Stimulated activated CD4-positive, alpha-beta T cell treated with anti-CD3 and anti-CD28 coated beads, Interleukin-2, amount 100 ng/mL, for 48 hours (primary cell): ENCODE measurements at regions not wholly inside any gene's neighbourhood (a gene's known extent, or its start where the extent isn't known, plus 50 kb on each side); places are given as distances from the start of the nearest gene placed in this dataset.

Experiments used
- DNase-seq, 2 donors: peaks; one replicate each; pipeline ENCODE4 v3.0.0-alpha.2; 2020

DNA sequence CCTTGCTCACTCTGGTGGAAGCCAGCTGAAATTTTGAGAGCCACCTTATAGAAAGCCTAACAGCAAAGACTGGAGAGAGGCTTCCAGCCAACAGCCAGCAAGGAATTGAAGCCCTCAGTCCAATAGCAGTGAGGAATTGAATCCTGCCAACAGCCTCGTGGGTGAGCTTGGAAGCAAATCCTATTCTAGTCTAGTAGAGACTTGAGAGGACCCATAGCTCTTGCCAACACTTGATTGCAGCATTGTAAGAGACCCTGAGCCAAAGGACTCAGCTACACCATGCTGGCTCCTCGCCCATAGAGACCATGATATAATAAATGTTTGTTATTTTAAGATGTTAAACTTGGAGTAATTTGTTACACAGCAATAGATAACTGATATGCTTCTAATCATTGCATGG lies 403.0 kb upstream of the TNP1 start:
- no peak for DNase-seq

DNA sequence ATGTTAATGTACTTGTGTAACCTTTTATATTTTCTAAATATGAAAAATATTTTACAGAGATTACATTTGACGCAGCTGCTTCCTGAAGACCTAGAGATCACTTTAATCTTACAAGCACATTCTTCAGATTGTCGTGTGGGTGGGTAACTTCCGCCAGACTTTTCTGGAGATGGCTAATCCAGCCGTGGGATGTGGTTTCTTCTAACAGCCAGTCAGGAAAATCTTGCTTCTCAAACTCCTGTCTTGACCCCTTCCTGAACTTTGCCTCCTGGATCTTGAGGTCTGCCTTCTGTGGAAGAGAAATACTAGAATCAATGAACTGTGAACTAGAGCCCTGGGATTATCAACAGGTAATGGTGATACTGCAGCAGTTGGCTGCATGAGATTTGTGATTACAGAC lies 401.6 kb upstream of the TNP1 start:
- no peak for DNase-seq

DNA sequence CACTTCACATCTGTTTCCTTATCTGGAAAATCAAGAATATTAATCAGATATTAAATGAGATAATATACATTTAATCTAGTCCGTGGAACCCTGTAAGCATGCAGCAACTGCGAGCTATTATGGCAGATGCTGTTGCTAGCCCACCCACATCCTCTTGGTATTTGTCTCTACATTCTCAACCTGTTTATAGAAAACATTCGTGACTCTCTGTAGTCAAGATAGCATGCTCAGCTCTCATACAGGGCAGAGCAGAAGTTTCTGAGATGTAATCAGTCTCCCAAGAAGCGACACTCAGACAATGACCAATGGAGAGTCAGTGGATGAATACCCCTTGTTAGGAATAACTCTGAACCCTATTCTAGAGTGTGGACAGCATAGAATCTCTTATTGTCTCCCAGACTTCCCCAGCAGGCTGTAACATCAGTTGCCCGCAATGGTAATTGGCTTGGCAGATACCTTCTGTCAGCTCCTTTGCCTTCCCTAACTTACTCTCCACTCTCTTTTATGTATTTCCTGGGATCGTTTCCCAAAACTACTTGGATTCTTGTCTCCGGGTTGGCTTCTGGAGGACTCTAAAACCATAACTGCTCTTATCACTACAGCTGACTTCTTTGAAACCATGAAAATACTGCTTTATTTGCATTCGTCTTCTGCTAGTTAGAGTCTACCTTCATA lies 400.7 kb upstream of the TNP1 start:
- DNase-seq, result no peak

DNA sequence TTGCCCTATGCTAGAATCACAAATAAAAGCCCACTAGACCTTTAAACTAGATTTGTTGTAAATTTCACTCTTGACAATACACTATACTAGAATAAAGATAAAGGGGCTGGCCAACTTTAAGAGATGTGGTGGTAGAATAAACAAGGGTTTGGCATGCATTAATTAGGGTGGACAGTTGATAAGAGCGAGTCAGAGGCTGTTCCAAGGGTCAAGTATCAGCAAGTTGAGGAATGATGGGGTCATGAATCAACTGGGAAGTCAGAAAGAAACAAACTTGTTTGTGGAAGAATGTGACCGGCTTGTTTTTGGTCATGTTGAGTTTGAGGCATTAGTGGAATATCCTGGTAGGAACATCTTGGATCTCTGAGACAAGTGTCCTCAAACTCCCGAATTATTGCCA lies 398.3 kb upstream of the TNP1 start:
- no peak for DNase-seq

DNA sequence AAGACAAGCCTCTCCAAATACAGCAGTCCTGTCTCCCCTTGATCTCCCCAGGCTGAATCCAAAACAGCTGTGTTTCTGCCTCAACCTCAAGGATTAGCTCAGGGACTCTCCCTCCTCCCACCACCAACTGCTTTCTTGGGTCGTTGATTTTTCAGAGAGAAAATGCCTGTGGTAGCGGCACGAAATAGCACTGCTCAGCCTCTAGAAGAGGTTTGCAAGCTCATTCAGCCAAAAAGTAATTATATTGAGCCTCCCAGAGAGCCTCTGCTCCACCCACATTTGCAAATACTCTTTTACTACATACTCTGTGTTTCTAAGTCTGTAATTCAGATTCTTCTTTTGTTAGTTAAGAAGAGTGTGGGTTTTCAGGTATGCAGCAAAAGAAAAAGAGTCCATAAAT lies 396.4 kb upstream of the TNP1 start:
- no peak for DNase-seq

DNA sequence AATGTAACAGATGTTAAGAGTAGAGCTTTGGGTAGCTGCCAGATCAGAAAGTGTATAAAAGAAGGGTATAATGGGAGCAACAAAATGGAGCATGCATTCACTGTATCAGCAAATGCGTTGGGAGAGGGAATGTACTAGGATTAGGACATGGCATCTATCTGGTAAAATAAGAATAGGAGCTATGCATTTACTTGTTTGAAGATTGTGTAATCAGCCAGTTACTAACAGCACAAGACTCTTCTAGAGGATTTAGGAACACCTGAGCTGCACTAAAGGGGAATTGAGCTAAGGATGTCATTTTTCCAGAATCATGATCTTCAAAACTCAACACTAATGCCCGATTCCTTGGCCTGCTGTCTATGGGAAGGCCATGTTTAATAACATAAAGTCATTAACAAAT lies 394.2 kb upstream of the TNP1 start:
- no peak for DNase-seq

DNA sequence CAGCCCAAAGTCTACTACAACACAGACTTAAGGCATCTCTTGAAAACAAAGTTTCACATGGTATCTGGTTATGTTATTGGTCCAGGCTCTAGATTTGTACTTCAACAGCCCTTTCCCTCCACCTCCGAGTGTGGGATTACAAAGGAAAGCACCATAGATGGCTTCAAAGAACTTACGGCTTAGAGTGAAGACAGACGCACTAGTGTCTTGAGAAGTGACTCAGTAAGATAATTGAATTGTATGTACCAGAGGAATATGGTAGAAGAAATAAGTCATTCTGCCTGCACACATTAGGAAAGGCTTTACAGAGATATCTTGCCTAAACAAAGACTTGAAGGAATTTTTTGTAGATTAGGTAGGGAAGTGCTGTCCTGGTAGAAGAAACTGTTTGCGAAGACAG lies 392.3 kb upstream of the TNP1 start:
- DNase-seq, result no peak

DNA sequence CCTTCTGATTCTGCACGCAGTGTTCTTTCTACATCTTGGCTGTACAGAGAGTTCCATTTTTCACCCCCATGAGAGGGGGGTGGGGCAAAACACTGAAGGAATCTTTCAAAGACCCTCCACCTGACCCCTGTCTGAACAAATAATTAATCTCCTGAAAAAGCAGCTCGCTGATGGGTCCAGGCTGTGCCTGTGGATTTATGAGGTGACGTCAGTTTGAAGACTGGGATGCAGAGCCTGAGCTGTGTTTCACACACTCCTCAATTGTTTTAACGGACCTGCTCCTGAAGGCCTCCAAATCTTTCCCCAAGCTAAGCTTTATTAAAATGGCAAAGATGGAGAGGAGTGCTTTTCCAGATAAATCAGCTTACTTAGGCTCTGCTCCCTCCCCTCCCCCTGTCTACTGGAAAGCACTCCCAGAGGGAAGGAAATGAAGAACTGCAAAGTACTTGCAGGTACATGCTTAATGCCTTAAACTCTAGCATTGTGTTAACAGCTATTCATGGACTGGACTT lies 390.2 kb upstream of the TNP1 start:
- no peak for DNase-seq

DNA sequence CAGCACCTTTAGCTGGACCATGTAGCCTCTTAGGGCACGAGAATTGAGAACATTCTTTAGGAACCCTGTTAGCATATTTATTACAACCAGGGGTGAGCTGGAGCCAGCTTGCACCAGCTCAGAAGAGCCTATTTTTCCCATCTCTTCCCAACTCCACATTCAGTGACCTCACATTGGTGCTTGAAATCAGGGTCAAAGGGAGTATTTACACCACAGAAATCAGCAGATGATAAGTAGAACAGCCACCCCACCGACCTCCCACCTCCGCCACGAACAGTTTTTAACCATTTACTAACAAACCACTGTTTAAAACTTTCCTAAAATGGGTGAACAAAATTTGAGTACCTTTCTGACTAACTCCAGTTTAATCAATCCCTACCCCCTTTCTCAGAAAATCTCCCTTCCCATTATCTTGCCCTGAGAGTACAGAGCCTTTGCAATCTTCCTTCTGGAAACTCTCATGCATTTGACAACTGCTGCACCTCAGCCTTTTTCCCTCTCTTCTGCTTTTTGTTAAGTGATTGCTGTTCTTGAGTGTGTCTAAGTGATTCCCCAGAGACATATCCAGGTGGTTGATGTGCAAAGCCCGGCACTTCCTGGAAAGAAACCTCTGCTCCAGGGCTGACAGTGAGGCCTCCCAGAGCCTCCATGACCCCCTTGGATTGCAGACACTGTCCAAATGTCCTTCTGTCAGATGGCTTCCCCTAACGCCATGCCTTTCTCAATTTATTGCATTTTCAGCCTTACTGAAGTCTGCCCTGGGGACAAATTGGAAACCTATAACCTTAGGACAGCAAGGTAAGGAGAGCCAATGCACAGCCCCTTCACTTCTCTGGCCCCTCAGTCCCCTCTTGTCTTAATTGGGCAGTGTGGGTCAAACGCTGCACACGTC lies 389.5 kb upstream of the TNP1 start:
- no peak for DNase-seq

DNA sequence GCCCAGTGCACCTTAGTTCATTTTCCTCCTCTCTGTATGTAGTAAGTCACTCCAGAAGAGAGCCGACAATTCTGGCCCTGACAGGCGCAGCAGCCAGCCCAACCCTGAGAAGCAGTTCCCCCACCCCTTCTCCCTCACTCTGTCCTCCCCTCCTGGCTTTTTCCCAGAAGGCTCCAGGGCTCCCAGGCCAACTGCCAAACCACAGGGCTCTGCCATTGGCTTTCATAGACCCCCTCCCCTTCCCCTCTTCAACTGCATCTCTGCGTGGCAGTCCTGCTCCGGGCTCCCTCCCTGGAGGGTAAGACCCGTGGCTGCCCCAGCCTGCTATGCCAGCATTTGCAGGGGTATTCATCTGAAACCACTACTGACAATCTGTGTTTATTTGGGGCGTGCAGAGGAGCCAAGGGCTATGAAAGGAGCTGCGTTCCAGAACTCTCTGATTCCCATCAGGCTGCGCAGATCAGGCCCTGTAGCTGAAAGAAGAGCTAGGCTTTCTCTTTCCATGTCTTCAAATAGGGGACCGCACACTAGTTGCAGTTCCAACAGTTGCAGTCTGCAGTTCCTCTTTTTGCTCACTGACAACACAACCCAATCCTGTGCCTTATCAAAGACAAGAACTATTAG lies 388.6 kb upstream of the TNP1 start:
- no peak for DNase-seq

DNA sequence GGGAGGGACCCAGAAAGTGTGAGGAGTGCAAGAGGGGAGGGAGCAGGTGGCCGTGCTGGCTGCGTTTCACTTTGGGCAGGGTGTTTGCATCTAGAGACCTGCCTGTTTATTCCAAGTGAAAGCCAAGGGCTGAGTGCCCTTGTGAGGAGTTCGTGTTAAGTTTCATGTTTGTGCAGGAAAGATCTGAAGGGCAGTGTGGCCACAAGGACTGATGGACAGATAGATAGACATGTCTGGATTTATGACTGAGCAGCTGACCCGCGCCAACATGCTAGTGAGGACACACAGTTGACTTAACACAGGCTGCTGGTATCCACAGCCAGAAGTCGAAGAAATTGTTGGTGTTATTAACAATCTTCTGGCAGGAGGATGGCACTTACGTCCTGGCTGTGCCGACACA lies 387.6 kb upstream of the TNP1 start:
- no peak for DNase-seq

DNA sequence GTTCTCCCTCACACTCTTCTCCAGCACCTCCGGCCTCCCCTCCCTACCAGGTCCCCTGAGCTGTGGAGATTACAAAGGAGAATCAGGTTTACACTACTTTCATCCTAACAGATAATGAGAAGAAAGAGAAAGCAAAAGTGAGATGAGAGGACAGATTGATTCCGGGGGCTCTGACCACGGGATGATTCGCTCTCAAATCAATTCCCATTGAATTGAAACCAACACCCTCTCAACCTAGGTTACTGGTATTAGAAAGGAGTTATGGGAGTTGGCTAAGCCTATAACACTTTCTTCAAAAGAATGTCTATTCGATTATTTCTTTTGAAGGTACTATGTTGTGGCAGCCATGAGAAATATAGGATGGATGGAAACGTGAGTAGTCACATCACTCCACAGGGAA lies 386.2 kb upstream of the TNP1 start:
- DNase-seq, result no peak

DNA sequence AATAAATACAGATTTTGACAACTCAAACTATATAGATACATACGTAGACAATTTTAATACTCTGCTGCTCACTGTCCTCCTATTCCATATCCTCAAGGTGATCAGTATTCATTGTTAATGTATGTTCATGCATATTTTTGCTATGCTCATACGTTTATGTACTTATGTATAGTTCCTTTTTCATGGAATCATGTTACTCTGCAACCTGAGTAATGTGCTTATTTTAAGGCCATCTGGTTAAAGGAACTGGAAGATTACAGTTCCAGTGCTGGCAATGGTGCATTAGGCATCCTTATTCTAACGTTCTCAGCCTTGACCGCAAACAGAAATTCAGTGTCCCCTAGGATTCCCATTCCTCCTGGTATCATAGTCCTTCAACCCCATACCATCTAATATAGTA lies 385.0 kb upstream of the TNP1 start:
- DNase-seq, result no peak

DNA sequence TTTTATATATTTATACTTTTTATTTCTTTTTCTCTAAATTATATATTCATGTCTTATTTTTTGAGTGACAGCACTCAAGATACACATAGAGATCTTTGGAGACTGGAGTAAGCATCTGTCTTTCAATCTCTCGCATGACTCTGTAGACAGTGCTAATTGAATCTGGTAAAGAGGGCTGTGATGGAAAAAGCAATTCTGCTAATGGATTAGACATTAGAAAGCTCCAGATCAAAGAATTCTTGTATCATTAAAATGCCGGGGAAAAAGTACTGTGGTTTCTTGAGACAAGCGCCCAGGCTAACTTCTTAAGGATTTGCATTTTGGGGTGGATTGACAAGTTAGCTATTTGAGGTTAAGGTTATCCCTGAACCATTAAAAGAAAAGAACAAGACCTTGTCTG lies 383.1 kb upstream of the TNP1 start:
- no peak for DNase-seq

DNA sequence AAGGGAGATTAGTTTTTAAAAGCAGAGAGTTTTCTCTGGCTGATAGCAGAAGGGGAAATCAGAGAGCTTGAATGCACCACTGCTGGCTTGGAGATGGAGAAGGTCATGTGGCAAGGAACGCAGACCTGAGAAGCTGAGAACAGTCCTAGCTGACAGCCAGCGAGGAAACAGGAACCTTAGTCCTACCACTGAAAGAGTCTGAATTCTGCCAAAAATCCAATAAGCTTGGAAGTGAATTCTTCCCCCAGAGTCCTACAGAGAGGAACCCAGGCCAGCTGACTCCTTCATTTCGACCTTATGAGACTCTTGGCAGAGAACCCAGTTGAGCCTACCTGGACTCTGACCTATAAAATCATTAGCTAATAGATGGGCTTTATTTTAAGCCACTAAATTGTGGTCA lies 371.9 kb upstream of the TNP1 start:
- DNase-seq, result no peak

DNA sequence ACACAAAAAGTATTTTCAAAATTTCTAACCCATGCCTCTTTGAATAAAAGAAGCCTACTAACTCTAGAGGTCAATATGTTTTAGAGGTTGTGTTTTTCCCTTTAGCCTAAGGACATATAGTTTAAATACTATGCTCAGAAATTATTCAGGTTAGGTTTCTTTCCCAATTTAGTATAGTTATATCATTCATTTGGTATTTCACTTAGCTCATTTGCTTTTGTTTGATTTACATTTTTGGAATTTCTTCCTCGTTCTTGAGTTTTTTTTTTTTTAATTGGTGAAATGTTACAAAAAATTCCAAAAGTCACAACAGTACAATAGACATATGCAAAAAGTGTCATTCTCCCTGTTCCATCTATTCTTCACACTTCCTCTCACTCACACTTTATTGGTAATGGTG lies 371.3 kb upstream of the TNP1 start:
- no peak for DNase-seq

DNA sequence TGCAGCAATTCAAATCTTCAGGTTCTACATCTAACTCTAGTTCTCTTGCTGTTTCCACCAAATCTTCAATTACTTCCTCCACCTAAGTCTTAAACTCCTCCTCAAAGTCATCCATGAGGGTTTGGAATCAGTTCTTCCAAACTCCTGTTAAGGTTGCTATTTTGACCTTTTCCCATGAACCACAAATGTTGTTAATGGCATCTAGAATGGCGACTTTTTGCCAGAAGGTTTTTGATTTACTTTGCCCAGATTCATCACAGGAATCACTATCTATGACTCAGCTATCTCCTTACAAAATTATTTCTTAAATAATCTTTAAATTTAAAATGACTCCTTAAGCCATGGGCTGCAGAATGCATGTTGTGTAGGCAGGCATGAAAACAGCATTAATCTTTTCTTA lies 368.9 kb upstream of the TNP1 start:
- DNase-seq, result no peak

DNA sequence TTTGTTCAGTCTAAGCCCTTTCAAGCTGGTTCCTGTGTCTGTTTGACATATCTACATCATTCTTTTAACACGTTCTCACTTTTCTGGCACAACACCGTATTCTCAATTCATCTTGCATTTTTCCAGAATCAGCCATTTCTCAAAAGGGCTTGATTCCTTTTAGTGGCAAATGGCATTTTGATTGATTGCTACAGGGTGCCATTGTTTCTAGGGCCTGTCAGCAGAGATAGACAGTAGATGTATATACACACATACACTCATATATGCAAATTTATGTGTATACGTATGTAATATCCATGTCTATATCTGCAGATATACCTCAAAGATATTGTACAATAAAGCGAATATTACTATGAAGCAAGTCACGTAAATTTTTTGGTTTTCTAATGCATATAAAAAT lies 367.9 kb upstream of the TNP1 start:
- no peak for DNase-seq

DNA sequence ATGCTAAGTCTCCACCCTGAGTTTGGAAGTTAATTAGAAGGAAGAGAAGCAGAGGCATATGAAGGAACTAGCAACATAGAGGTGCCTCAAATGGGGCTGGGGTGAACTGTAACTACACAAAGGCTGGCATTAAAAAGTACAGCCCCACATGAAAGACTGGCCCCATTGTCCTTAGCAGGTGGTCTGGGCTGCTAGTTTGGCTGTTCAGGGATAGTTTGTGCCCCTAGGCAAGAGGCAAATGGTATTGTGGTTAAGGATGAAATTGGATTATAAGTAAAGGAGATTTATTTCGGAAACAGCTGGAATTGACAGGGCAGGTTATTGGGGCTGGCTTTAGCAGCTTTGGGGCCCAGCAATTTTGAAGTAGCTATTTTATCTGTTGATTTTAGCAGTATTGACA lies 365.7 kb upstream of the TNP1 start:
- no peak for DNase-seq

DNA sequence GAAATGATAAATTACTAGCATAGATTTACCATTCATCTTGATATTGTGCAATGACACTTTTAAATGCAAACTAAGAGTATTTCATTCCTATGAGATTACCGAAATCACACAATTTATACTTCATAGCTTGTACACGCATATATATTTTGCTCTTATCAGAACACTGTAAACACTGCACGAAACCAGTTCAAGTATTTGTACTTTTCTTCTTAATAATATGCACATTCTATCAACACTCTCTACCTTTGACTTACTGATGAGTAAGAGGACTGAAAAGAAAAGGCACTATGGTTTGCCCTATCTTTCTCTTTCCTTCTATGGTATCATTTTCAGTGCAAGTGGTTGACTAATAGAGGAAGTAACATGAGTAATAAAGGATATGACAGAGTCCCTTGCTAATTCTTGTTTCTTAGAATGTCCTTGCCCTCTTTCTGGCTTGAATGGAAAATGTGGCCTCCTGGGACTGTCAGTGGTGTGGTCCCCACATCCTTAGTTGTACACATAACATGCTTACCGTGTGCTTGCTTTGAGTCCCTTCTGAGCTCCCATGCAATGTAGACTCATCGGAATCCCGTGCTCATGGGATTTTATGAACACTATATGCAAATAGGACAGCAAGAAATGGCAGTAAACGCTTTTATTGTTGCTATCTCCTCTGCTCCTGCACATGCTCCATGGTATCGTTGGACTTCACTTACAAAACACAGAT lies 363.5 kb upstream of the TNP1 start:
- peak; percentile 20 to 30 for DNase-seq

DNA sequence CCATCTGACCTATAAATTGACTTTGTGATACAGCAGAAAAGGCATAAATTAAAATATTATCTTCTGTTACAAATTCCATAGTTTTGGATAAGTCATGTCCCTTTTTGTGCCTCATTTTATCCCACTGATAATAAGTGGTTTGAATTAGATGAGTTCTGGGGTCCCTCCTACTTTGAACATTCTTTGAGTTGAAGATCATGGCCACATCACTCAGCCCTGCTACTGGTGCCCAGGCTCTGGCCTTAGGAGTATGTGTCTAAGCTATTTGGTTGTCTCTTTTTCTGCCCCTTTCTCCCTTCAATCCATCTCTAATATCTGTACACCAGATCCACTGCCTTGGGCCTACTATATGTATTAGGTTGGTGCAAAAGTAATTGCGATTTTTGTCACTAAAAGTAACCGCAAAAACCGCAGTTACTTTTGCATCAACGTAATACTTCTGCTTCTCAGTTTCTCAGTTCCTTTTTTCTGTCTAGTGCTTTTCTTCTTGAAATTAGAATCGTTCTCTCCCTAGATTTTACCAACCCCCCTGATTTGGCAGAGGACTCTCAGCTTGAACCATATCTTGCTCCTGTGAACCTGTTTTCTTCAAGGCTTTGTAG lies 362.5 kb upstream of the TNP1 start:
- DNase-seq, result no peak

DNA sequence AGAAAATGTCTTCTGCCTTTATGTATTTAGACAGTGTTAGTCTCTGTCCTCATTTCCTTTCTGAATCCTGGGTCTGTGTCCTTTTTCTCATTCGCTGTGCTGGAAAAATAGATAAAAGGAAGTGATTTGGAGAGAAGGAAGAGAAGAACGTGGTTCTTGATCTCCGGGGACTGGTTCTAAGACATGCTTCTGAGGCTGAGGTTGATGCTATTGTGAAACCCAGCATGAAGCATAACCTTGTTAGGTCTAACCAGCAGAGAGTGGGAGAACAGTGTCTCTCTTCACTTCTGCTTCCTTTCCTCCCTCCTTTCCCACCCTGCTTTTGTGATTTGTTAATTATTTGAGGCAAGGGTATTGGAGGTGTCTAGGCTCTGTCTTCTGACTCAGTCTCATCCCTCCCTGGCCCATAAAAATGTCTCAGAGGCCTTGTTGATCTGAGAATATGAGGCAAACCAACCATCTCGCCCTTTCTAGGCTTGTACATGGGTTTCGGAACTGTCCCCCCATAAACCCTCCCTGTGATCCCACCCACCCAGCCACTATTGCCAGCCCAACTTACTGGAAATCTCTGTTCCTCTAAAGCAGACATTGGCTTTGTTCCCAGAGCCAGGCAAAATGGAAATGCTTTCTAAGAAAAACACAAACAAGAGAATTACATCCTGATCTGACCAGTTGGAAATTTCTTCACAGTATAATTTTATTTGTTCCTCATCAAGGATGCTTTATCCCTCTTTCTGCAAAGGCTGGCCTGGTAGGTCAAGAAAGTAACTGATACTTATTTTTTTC lies 360.6 kb upstream of the TNP1 start:
- DNase-seq, result no peak
